RWPE2 (cell line): ENCODE measurements at regions not wholly inside any gene's neighbourhood (a gene's known extent, or its start where the extent isn't known, plus 50 kb on each side); places are given as distances from the start of the nearest gene placed in this dataset.

Experiments used
- ATAC-seq: fragments of 200-7000 bp; cut with Tn5 transposase; 3 replicates; pipeline ENCODE4 v1.9.1; 2021; ENCODE audit warnings: low read depth
- DNase-seq: peaks from one replicate; pipeline ENCODE4 v3.0.0-alpha.2; 2020; ENCODE audit warnings: low spot score
- H3K27ac ChIP-seq: fragments of 450-650 bp; 2 replicates; pipeline ENCODE4 v1.5.1; 2017; ENCODE audit warnings: mild to moderate bottlenecking; ENCODE audit not compliant: poor library complexity, severe bottlenecking
- H3K27me3 ChIP-seq: fragments of 250-450 bp; sonication (Bioruptor Pico); 2 replicates; pipeline ENCODE4 v1.5.1; 2021; ENCODE audit warnings: mild to moderate bottlenecking, moderate library complexity; ENCODE audit not compliant: insufficient read depth, poor library complexity, severe bottlenecking
- H3K36me3 ChIP-seq: fragments of 250-450 bp; sonication (Bioruptor Pico); 2 replicates; pipeline ENCODE4 v1.5.1; 2020; ENCODE audit warnings: low read depth, mild to moderate bottlenecking, moderate library complexity
- H3K4me1 ChIP-seq: fragments of 250-450 bp; sonication (Bioruptor Pico); 2 replicates; pipeline ENCODE4 v1.5.1; 2021; ENCODE audit warnings: mild to moderate bottlenecking, moderate library complexity; ENCODE audit not compliant: insufficient read depth, poor library complexity, severe bottlenecking
- H3K4me3 ChIP-seq: fragments of 250-450 bp; sonication (Bioruptor Pico); 2 replicates; pipeline ENCODE4 v1.5.1; 2021; ENCODE audit warnings: mild to moderate bottlenecking, moderate library complexity; ENCODE audit not compliant: severe bottlenecking
- H3K9me3 ChIP-seq: fragments of 250-450 bp; sonication (Bioruptor Pico); 2 replicates; pipeline ENCODE4 v1.5.1; 2021; ENCODE audit warnings: mild to moderate bottlenecking, moderate library complexity; ENCODE audit not compliant: severe bottlenecking
- CTCF ChIP-seq: fragments of 450-650 bp; IDR thresholded peaks from one replicate; pipeline ENCODE4 v1.5.1; 2017; ENCODE audit warnings: mild to moderate bottlenecking, moderate library complexity; ENCODE audit not compliant: poor library complexity, severe bottlenecking

GRCh38 chr2:61689568-61689967 lies 151.4 kb upstream of the XPO1 start:
- ATAC-seq (no peak), DNase-seq (no peak)
- H3K4me3 ChIP-seq: no peak overlapping the region
- no peaks in the 10 kb centered on the region for H3K36me3 ChIP-seq
- H3K4me1 ChIP-seq: no peaks in the 10 kb centered on the region
- H3K27ac ChIP-seq: no peak overlapping the region
- no peaks in the 10 kb centered on the region for H3K9me3 ChIP-seq
- no peaks in the 10 kb centered on the region for H3K27me3 ChIP-seq
- TF ChIP-seq CTCF: no peak

GRCh38 chr2:61688369-61689334 lies 150.5 kb upstream of the XPO1 start:
- no peaks in the 10 kb centered on the region for H3K36me3 ChIP-seq
- no peak for TF ChIP-seq CTCF
- DNase-seq (no peak), ATAC-seq (no peak)
- H3K4me1 ChIP-seq: no peaks in the 10 kb centered on the region
- no peaks in the 10 kb centered on the region for H3K27me3 ChIP-seq
- no peak overlapping the region for H3K4me3 ChIP-seq
- no peaks in the 10 kb centered on the region for H3K9me3 ChIP-seq
- no peak overlapping the region for H3K27ac ChIP-seq

GRCh38 chr2:61679096-61679495 lies 140.9 kb upstream of the XPO1 start:
- no peak for TF ChIP-seq CTCF
- no peak for ATAC-seq
- Histone ChIP-seq H3K27me3 (no peaks in the 10 kb centered on the region), H3K36me3 (no peaks in the 10 kb centered on the region), H3K4me3 (no peak overlapping the region), H3K4me1 (no peaks in the 10 kb centered on the region), H3K27ac (no peak overlapping the region), H3K9me3 (peaks cover 3% of the 10 kb centered on the region)
- DNase-seq: no peak

- Histone ChIP-seq H3K4me3 (no peak overlapping the region), H3K4me1 (no peaks in the 10 kb centered on the region), H3K9me3 (peaks cover 3% of the 10 kb centered on the region), H3K27me3 (no peaks in the 10 kb centered on the region), H3K27ac (no peak overlapping the region), H3K36me3 (no peaks in the 10 kb centered on the region)
- ATAC-seq: no peak
- DNase-seq: no peak
- TF ChIP-seq CTCF: no peak
Measured at GRCh38 chr2:61677942-61678341, 139.8 kb upstream of the XPO1 start.

GRCh38 chr2:61677306-61677705 lies 139.2 kb upstream of the XPO1 start:
- Histone ChIP-seq H3K36me3 (no peaks in the 10 kb centered on the region), H3K4me3 (no peak overlapping the region), H3K27ac (no peak overlapping the region), H3K27me3 (no peaks in the 10 kb centered on the region), H3K4me1 (no peaks in the 10 kb centered on the region), H3K9me3 (peaks cover 3% of the 10 kb centered on the region)
- TF ChIP-seq CTCF: no peak
- DNase-seq (no peak), ATAC-seq (no peak)
